Vagina (tissue), 2 donors: ENCODE measurements at regions not wholly inside any gene's neighbourhood (a gene's known extent, or its start where the extent isn't known, plus 50 kb on each side); places are given as distances from the start of the nearest gene placed in this dataset.

Experiments
- DNase-seq, 2 donors: peaks; one replicate each; pipeline ENCODE4 v3.0.0-alpha.2; 2017; ENCODE audit errors: extremely low spot score in 2 of 2
- H3K27ac ChIP-seq: fragments of 200-600 bp; sonication (generic); one replicate; pipeline ENCODE4 v1.5.1; 2019
- H3K27me3 ChIP-seq: fragments of 200-600 bp; sonication (generic); one replicate; pipeline ENCODE4 v1.5.1; 2019
- H3K36me3 ChIP-seq, 2 donors: fragments of 200-600 bp; sonication (generic); one replicate each; pipeline ENCODE4 v1.5.1; 2017 to 2019
- H3K4me1 ChIP-seq: fragments of 200-600 bp; sonication (generic); one replicate; pipeline ENCODE4 v1.5.1; 2019
- H3K4me3 ChIP-seq, 2 donors: fragments of 200-600 bp; sonication (generic); 1 replicate in 1 of 2; 2 replicates in 1 of 2; pipeline ENCODE4 v1.5.1; 2016 to 2019
- H3K9me3 ChIP-seq: fragments of 200-600 bp; sonication (generic); one replicate; pipeline ENCODE4 v1.5.1; 2019
- POLR2A ChIP-seq, 2 donors: fragments of 450-650 bp; IDR thresholded peaks; one replicate each; pipeline ENCODE4 v1.6.1; 2017; ENCODE audit warnings: antibody characterized with exemption in 2 of 2, mild to moderate bottlenecking in 2 of 2, moderate library complexity in 2 of 2
- POLR2AphosphoS5 ChIP-seq, 2 donors: sonication (generic); formaldehyde crosslinking; IDR thresholded peaks; one replicate each; pipeline ENCODE4 v1.9.0; 2017; ENCODE audit warnings: antibody characterized with exemption in 2 of 2, mild to moderate bottlenecking in 2 of 2, low read depth in 1 of 2; ENCODE audit not compliant: insufficient read depth in 1 of 2
- intact Hi-C: fragments of 100-400 bp; cut with DNase I; formaldehyde crosslinking; loops from one replicate; pipeline ENCODE4 v1.15.1; 2023
- TF ChIP-seq, protein P1 (sequence below), 3 experiments: fragments of 450-650 bp in 2 of 3; fragments of 200-600 bp in 1 of 3; sonication (generic) in 1 of 3; IDR thresholded peaks; one replicate each; pipeline ENCODE4 v1.5.1; 2017 to 2019; ENCODE audit warnings: antibody characterized with exemption in 3 of 3, mild to moderate bottlenecking in 2 of 3, moderate library complexity in 2 of 3

DNA sequence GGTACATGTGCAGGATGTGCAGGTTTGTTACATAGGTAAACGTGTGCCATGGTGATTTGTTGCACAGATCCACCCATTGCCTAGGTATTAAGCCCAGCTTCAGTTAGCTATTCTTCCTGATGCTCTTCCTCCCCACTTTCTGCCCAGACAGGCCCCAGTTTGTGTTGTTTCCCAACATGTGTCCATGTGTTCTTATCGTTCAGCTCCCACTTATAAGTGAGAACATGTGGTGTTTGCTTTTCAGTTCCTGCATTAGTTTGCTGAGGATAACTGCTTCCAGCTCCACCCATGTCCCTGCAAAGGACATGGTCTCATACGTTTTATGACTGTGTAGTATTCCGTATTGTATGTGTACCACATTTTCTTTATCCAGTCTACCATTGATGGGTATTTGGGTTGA, 251.7 kb upstream of the NOVA1 start:
- Histone ChIP-seq H3K27ac (no peak overlapping the region), H3K27me3 (no peaks in the 10 kb centered on the region), H3K9me3 (no peaks in the 10 kb centered on the region), H3K4me3 (no peak overlapping the region), H3K36me3 (no peaks in the 10 kb centered on the region), H3K4me1 (no peaks in the 10 kb centered on the region)
- no peak for DNase-seq
- TF ChIP-seq POLR2A (IDR thresholded peaks at IDR 0.05) (no peak), POLR2AphosphoS5 (IDR thresholded peaks at IDR 0.05; ENCODE audit: insufficient read depth in 1 of 2, low read depth in 1 of 2) (no peak)
- TF ChIP-seq, protein P1, sequence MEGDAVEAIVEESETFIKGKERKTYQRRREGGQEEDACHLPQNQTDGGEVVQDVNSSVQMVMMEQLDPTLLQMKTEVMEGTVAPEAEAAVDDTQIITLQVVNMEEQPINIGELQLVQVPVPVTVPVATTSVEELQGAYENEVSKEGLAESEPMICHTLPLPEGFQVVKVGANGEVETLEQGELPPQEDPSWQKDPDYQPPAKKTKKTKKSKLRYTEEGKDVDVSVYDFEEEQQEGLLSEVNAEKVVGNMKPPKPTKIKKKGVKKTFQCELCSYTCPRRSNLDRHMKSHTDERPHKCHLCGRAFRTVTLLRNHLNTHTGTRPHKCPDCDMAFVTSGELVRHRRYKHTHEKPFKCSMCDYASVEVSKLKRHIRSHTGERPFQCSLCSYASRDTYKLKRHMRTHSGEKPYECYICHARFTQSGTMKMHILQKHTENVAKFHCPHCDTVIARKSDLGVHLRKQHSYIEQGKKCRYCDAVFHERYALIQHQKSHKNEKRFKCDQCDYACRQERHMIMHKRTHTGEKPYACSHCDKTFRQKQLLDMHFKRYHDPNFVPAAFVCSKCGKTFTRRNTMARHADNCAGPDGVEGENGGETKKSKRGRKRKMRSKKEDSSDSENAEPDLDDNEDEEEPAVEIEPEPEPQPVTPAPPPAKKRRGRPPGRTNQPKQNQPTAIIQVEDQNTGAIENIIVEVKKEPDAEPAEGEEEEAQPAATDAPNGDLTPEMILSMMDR (IDR thresholded peaks at IDR 0.05): no peak
- intact Hi-C loops: no loop called here

DNA sequence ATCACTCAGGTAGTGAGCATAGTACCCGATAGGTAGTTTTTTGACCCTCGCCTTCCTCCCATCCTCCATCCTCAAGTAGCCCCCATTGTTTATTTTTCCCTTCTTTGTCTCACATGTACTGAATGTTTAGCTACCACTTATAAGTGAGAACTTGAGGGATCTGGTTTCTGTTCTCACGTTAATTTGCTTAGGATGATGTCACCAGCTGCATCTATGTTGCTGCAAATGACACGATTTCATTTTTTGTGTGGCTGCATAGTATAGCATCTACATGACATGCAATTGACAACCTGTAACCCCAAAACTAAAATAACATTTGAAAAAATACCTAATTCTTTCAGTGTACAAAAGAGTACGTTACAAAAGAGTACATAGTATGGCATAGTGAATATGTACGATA, 254.0 kb upstream of the NOVA1 start:
- H3K36me3 ChIP-seq: no peaks in the 10 kb centered on the region
- H3K9me3 ChIP-seq: no peaks in the 10 kb centered on the region
- intact Hi-C loops: no loop called here
- no peak for DNase-seq
- H3K27ac ChIP-seq: no peak overlapping the region
- H3K4me3 ChIP-seq: no peak overlapping the region
- H3K27me3 ChIP-seq: no peaks in the 10 kb centered on the region
- TF ChIP-seq POLR2A (IDR thresholded peaks at IDR 0.05) (no peak), POLR2AphosphoS5 (IDR thresholded peaks at IDR 0.05; ENCODE audit: insufficient read depth in 1 of 2, low read depth in 1 of 2) (no peak)
- TF ChIP-seq, protein P1 (IDR thresholded peaks at IDR 0.05): no peak
- H3K4me1 ChIP-seq: no peaks in the 10 kb centered on the region

DNA sequence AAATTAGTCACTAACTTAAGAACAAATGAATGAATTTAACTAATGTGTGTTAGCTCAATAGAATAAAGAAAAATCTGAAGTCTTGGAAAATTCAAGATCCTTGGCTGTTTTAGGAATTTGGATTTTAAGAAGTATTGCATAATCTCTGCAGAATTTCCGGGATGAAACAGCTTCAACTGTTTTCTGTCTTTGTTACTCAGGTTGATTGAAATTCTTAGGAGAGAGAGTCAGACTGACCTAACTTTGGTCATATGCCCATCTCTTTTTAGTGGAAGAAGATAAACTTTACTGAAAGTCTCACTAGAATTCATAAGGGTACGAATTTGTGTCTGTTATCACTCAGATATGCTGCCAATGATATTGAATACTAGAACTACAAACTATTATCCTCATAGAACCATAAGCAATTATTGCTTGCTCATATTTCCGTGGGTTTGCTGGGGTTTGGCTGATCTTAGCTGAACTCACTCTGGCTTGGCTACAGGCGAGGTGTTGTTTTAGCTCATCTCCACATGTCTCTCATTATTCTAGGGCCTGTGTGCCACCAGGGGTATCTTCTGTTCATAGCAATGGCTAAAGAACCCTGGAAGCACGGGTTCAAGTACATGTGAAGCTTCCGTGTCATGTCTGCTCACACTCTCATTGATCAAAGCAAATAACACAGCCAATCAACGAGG, 257.4 kb upstream of the NOVA1 start:
- H3K27ac ChIP-seq: peak overlapping the region; percentile 53
- H3K27me3 ChIP-seq: no peaks in the 10 kb centered on the region
- no peak overlapping the region for H3K4me3 ChIP-seq
- no peaks in the 10 kb centered on the region for H3K4me1 ChIP-seq
- no peaks in the 10 kb centered on the region for H3K36me3 ChIP-seq
- intact Hi-C loops: no loop called here
- TF ChIP-seq POLR2AphosphoS5 (IDR thresholded peaks at IDR 0.05; ENCODE audit: insufficient read depth in 1 of 2, low read depth in 1 of 2) (no peak), POLR2A (IDR thresholded peaks at IDR 0.05) (no peak)
- TF ChIP-seq, protein P1 (IDR thresholded peaks at IDR 0.05): no peak
- no peak for DNase-seq
- no peaks in the 10 kb centered on the region for H3K9me3 ChIP-seq

DNA sequence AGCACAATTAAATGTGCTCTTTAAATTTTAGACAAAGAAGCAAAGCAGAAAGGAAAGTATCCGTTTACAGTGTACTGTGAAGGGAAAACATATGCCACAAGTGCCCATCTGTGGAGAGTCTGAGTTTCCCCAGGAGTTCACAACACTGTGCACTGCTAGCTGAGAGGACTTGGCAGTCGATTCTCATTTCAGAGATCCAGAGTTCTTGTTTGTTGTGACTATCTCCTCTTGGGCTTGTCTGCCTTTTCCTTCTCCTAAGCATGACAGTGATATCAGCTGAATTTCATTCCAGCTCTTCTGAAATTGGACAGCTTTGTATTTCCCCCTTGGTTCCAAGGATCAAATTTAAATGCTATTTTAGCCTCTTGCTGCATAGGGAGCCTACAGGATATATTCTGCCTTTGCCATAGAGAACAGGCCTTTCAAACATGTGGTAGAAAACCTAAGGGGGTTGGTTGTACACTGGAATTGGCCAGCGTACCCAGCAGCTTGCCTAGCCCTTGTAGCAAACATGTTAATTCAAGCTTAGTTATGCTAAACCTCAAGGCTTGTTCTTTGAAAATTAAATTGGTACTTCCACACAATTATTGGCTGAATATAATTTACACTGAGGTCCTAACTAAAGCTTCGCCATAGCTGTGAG, 259.2 kb upstream of the NOVA1 start:
- H3K4me1 ChIP-seq: no peaks in the 10 kb centered on the region
- no peaks in the 10 kb centered on the region for H3K27me3 ChIP-seq
- TF ChIP-seq, protein P1 (IDR thresholded peaks at IDR 0.05): no peak
- TF ChIP-seq POLR2A (IDR thresholded peaks at IDR 0.05) (no peak), POLR2AphosphoS5 (IDR thresholded peaks at IDR 0.05; ENCODE audit: insufficient read depth in 1 of 2, low read depth in 1 of 2) (no peak)
- no peak overlapping the region for H3K4me3 ChIP-seq
- no peaks in the 10 kb centered on the region for H3K36me3 ChIP-seq
- intact Hi-C loops: no loop called here
- DNase-seq: no peak
- no peaks in the 10 kb centered on the region for H3K9me3 ChIP-seq
- peak overlapping the region; percentile 24 for H3K27ac ChIP-seq

DNA sequence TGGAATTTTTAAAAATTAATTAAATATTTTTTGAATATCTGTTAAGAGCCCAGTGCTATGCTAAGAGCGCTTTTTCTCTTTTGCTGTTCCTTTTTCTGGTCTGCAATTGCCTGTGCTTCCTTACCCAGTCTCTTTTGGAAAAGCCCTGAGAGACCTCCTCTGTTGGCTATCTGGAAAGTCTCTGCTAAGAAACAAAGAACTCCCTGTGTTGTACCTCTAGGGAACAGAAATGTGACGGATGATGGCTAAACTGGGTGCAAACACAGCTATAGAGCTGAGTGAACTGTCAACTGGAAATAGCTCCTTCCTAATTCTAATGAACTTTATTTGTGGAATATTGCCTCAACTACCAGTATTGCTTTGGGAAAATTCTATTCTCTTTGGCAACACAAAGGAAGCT, 261.6 kb upstream of the NOVA1 start:
- intact Hi-C loops: no loop called here
- Histone ChIP-seq H3K27ac (no peak overlapping the region), H3K27me3 (no peaks in the 10 kb centered on the region), H3K4me1 (no peaks in the 10 kb centered on the region), H3K36me3 (no peaks in the 10 kb centered on the region), H3K9me3 (no peaks in the 10 kb centered on the region), H3K4me3 (no peak overlapping the region)
- TF ChIP-seq, protein P1 (IDR thresholded peaks at IDR 0.05): no peak
- TF ChIP-seq POLR2AphosphoS5 (IDR thresholded peaks at IDR 0.05; ENCODE audit: insufficient read depth in 1 of 2, low read depth in 1 of 2) (no peak), POLR2A (IDR thresholded peaks at IDR 0.05) (no peak)
- DNase-seq: no peak
